ENCODE measurements at regions not wholly inside any gene's neighbourhood (a gene's known extent, or its start where the extent isn't known, plus 50 kb on each side); places are given as distances from the start of the nearest gene placed in this dataset.

- FAIRE-seq (no peak), DNase-seq (ENCODE audit: low read depth, low spot score) (no peak)
- no TSS peak for BruUV-seq (replicated peaks)
- H3K9ac ChIP-seq (replicated peaks; ENCODE audit: extremely low read depth, insufficient read depth, low read length): no peak overlapping the region
- dilution Hi-C loops (cut with MboI; ENCODE audit: extremely low pct_ligation_motif_present, low sequenced_read_pairs) (no loop called here), intact Hi-C loops (cut with micrococcal nuclease) (no loop called here)
- H3K27me3 ChIP-seq (ENCODE audit: control insufficient read depth in 2 of 2, insufficient read depth in 2 of 2, low read length in 2 of 2): no peaks in the 10 kb centered on the region
- TF ChIP-seq MAX (IDR thresholded peaks at IDR 0.05; ENCODE audit: insufficient read depth, insufficient read length): no peak
- TF ChIP-seq POLR2A (IDR thresholded peaks at IDR 0.05; ENCODE audit: low read depth, low read length): no peak
- TF ChIP-seq EZH2 (IDR thresholded peaks at IDR 0.05; ENCODE audit: borderline replicate concordance, low read depth, low read length, severe bottlenecking): no peak
- TF ChIP-seq FOS (IDR thresholded peaks at IDR 0.05; ENCODE audit: borderline replicate concordance, insufficient read depth, low read length): no peak
- TF ChIP-seq JUN (IDR thresholded peaks at IDR 0.05; ENCODE audit: borderline replicate concordance, insufficient read depth, insufficient read length, low read depth): no peak
- TF ChIP-seq CTCF (IDR thresholded peaks at IDR 0.05; ENCODE audit: extremely low read depth in 1 of 2, insufficient read depth in 1 of 2, low read depth in 1 of 2, low read length in 2 of 2): no peak
- no peak for TF ChIP-seq MYC (IDR thresholded peaks at IDR 0.05; ENCODE audit: low read depth, low read length)
- TF ChIP-seq GATA2 (IDR thresholded peaks at IDR 0.05; ENCODE audit: insufficient read depth, insufficient read length, low read depth, low read length): no peak
- TF ChIP-seq POLR2AphosphoS5 (IDR thresholded peaks at IDR 0.05; ENCODE audit: insufficient read depth, low read depth, low read length): no peak
- CTCF ChIA-PET: no interaction called here
- H2AFZ ChIP-seq (ENCODE audit: low read depth, low read length): no peak overlapping the region
- no peaks in the 10 kb centered on the region for H3K79me2 ChIP-seq (ENCODE audit: control insufficient read depth, insufficient read depth, low read length)
- H3K36me3 ChIP-seq (ENCODE audit: control insufficient read depth in 2 of 2, extremely low read depth in 1 of 2, insufficient read depth in 2 of 2, low read length in 2 of 2): no peaks in the 10 kb centered on the region
- no peak overlapping the region for H3K27ac ChIP-seq (ENCODE audit: insufficient read depth, low read depth, low read length)
- POLR2A ChIA-PET: no interaction called here
- no peaks in the 10 kb centered on the region for H3K4me1 ChIP-seq (ENCODE audit: control insufficient read depth, extremely low read depth, insufficient read depth, low read length)
- no peaks in the 10 kb centered on the region for H3K9me1 ChIP-seq (replicated peaks; ENCODE audit: control insufficient read depth, extremely low read depth, insufficient read depth, low read length)
- no peak overlapping the region for H3K4me3 ChIP-seq (replicated peaks in 1 of 3; ENCODE audit: insufficient read depth in 1 of 3, low read depth in 1 of 3, low read length in 3 of 3)
- no peaks in the 10 kb centered on the region for H3K9me3 ChIP-seq (replicated peaks; ENCODE audit: control insufficient read depth, insufficient read depth, low read length)
- no peaks in the 10 kb centered on the region for H4K20me1 ChIP-seq (replicated peaks; ENCODE audit: control insufficient read depth, extremely low read depth, insufficient read depth, low read length)
- no peak overlapping the region for H3K4me2 ChIP-seq (ENCODE audit: insufficient read depth, low read length)
Measured at GRCh38 chr10:36703179-36703578, 422.2 kb upstream of the ANKRD30A start.

Measured in endothelial cell of umbilical vein (primary cell).